ENCODE measurements at regions not wholly inside any gene's neighbourhood (a gene's known extent, or its start where the extent isn't known, plus 50 kb on each side); places are given as distances from the start of the nearest gene placed in this dataset.

- H3K4me1 ChIP-seq, result no peaks in the 10 kb centered on the region
- H3K9me3 ChIP-seq, result peaks cover 0 to 32% of the 10 kb centered on the region in 2 donors
- no peaks in the 10 kb centered on the region for H3K27me3 ChIP-seq
- intact Hi-C loops (cut with DNase I), result no loop called here
- H3K36me3 ChIP-seq, result no peaks in the 10 kb centered on the region
- TF ChIP-seq CTCF (IDR thresholded peaks at IDR 0.05), result no peak
- no peak for ATAC-seq
- no peak overlapping the region for H3K4me3 ChIP-seq
- DNase-seq, result no peak
- no peak overlapping the region for H3K27ac ChIP-seq
Observed at GRCh38 chr15:94910166-94910565, 678.8 kb downstream of the MCTP2 start.

GRCh38 chr15:94912760-94913159, 681.4 kb downstream of the MCTP2 start:
- H3K36me3 ChIP-seq, result no peaks in the 10 kb centered on the region

GRCh38 chr15:94917068-94917467, 685.7 kb downstream of the MCTP2 start:
- Histone ChIP-seq H3K27me3 (no peaks in the 10 kb centered on the region), H3K9me3 (peaks cover 0 to 2% of the 10 kb centered on the region in 2 donors), H3K4me3 (no peak overlapping the region), H3K4me1 (no peaks in the 10 kb centered on the region), H3K27ac (no peak overlapping the region), H3K36me3 (no peaks in the 10 kb centered on the region)
- intact Hi-C loops (cut with DNase I), result no loop called here
- DNase-seq (peak in 1 of 4 donors; percentile 3), ATAC-seq (no peak)
- TF ChIP-seq CTCF (IDR thresholded peaks at IDR 0.05), result no peak

More at GRCh38 chr15:94912760-94913159, 681.4 kb downstream of the MCTP2 start:
- intact Hi-C loops (cut with DNase I), result no loop called here
- H3K9me3 ChIP-seq, result peaks cover 0 to 21% of the 10 kb centered on the region in 2 donors
- H3K4me1 ChIP-seq, result no peaks in the 10 kb centered on the region
- no peak for TF ChIP-seq CTCF (IDR thresholded peaks at IDR 0.05)
- ATAC-seq (no peak), DNase-seq (no peak)
- H3K4me3 ChIP-seq, result no peak overlapping the region
- H3K27me3 ChIP-seq, result no peaks in the 10 kb centered on the region
- no peak overlapping the region for H3K27ac ChIP-seq

GRCh38 chr15:94921936-94922335, 690.6 kb downstream of the MCTP2 start:
- Histone ChIP-seq H3K4me3 (no peak overlapping the region), H3K9me3 (no peaks in the 10 kb centered on the region), H3K27me3 (no peaks in the 10 kb centered on the region), H3K4me1 (no peaks in the 10 kb centered on the region), H3K27ac (no peak overlapping the region), H3K36me3 (no peaks in the 10 kb centered on the region)
- TF ChIP-seq CTCF (IDR thresholded peaks at IDR 0.05), result no peak
- DNase-seq (no peak), ATAC-seq (no peak)
- intact Hi-C loops (cut with DNase I), result no loop called here

GRCh38 chr15:94924057-94924456, 692.7 kb downstream of the MCTP2 start:
- DNase-seq (no peak), ATAC-seq (no peak)
- Histone ChIP-seq H3K27me3 (no peaks in the 10 kb centered on the region), H3K9me3 (no peaks in the 10 kb centered on the region), H3K4me3 (no peak overlapping the region), H3K4me1 (no peaks in the 10 kb centered on the region), H3K27ac (no peak overlapping the region), H3K36me3 (no peaks in the 10 kb centered on the region)
- no peak for TF ChIP-seq CTCF (IDR thresholded peaks at IDR 0.05)
- intact Hi-C loops (cut with DNase I), result no loop called here
